Nephron (organoid): ENCODE measurements at regions not wholly inside any gene's neighbourhood (a gene's known extent, or its start where the extent isn't known, plus 50 kb on each side); places are given as distances from the start of the nearest gene placed in this dataset.

ENCODE experiments used
- H3K27ac Mint-ChIP-seq, 3 experiments: 2 replicates each; pipeline ENCODE4 v1.8.0; 2020; ENCODE audit warnings: mixed read lengths in 3 of 3, mild to moderate bottlenecking in 2 of 3, moderate library complexity in 1 of 3
- H3K27me3 Mint-ChIP-seq: 2 replicates; pipeline ENCODE4 v1.8.0; 2021; ENCODE audit warnings: low read depth, mild to moderate bottlenecking, moderate library complexity, mixed read lengths
- H3K36me3 Mint-ChIP-seq: 2 replicates; pipeline ENCODE4 v1.8.0; 2020; ENCODE audit warnings: low read depth, mixed read lengths
- H3K4me1 Mint-ChIP-seq: 2 replicates; pipeline ENCODE4 v1.8.0; 2020; ENCODE audit warnings: mixed read lengths
- H3K4me3 Mint-ChIP-seq, 3 experiments: 2 replicates each; pipeline ENCODE4 v1.8.0; 2020; ENCODE audit warnings: mild to moderate bottlenecking in 3 of 3, mixed read lengths in 3 of 3, moderate library complexity in 2 of 3
- H3K9me3 Mint-ChIP-seq: 2 replicates; pipeline ENCODE4 v1.8.0; 2020; ENCODE audit warnings: mixed read lengths
- TF ChIP-seq, protein P1 (sequence below), 3 experiments: fragments of 200-600 bp; sonication (generic); IDR thresholded peaks; one replicate each; pipeline ENCODE4 v1.5.0; 2021; ENCODE audit warnings: antibody characterized with exemption in 3 of 3; ENCODE audit not compliant: unreplicated experiment in 3 of 3

DNA sequence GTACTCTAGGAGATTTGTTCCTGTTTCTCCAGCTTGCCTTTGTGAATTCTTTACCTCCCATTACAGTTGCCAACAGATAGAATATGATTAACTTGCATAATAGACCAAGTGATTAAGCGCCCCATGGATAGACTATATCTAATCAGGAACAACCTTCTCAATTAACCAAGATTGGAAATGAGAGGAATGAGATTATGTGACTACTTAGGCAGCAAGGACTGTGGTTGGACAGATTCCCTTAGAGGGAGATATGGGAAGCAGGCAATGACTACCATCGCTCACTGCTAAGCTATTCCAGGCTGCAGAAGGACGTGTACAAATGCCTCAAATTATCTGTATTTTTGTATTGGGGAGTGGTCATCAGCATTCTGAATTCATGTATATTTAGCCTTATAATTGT, 278.1 kb upstream of the DAB2 start:
- no peaks in the 10 kb centered on the region for H3K27me3 Mint-ChIP-seq
- H3K36me3 Mint-ChIP-seq = no peaks in the 10 kb centered on the region
- no peak overlapping the region for H3K27ac Mint-ChIP-seq
- H3K9me3 Mint-ChIP-seq = no peaks in the 10 kb centered on the region
- TF ChIP-seq, protein P1, sequence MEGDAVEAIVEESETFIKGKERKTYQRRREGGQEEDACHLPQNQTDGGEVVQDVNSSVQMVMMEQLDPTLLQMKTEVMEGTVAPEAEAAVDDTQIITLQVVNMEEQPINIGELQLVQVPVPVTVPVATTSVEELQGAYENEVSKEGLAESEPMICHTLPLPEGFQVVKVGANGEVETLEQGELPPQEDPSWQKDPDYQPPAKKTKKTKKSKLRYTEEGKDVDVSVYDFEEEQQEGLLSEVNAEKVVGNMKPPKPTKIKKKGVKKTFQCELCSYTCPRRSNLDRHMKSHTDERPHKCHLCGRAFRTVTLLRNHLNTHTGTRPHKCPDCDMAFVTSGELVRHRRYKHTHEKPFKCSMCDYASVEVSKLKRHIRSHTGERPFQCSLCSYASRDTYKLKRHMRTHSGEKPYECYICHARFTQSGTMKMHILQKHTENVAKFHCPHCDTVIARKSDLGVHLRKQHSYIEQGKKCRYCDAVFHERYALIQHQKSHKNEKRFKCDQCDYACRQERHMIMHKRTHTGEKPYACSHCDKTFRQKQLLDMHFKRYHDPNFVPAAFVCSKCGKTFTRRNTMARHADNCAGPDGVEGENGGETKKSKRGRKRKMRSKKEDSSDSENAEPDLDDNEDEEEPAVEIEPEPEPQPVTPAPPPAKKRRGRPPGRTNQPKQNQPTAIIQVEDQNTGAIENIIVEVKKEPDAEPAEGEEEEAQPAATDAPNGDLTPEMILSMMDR (IDR thresholded peaks at IDR 0.05; ENCODE audit: unreplicated experiment in 3 of 3) = no peak
- no peak overlapping the region for H3K4me3 Mint-ChIP-seq
- no peaks in the 10 kb centered on the region for H3K4me1 Mint-ChIP-seq

DNA sequence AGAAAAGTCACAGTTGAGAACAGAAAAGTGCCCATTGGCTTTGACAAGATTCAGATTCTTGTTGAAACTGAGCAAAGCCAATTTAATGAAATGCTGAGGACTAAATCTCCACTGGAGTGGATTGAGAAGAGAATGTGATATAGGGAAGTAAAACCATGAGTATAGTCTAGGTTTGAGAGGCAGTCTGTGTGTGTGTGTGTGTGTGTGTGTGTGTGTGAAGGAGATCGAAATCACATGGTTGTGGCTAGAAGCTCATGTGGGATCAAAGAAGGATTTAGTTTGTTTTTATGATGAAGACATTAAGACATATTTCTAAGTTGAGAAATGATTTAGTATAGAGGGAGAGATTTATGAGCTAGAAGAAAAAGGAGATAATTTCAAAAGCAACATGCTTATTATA, 275.7 kb upstream of the DAB2 start:
- Mint-ChIP-seq H3K27me3 (no peaks in the 10 kb centered on the region), H3K36me3 (no peaks in the 10 kb centered on the region), H3K9me3 (no peaks in the 10 kb centered on the region), H3K4me1 (no peaks in the 10 kb centered on the region), H3K4me3 (no peak overlapping the region), H3K27ac (no peak overlapping the region)
- TF ChIP-seq, protein P1 (IDR thresholded peaks at IDR 0.05; ENCODE audit: unreplicated experiment in 3 of 3) = no peak

DNA sequence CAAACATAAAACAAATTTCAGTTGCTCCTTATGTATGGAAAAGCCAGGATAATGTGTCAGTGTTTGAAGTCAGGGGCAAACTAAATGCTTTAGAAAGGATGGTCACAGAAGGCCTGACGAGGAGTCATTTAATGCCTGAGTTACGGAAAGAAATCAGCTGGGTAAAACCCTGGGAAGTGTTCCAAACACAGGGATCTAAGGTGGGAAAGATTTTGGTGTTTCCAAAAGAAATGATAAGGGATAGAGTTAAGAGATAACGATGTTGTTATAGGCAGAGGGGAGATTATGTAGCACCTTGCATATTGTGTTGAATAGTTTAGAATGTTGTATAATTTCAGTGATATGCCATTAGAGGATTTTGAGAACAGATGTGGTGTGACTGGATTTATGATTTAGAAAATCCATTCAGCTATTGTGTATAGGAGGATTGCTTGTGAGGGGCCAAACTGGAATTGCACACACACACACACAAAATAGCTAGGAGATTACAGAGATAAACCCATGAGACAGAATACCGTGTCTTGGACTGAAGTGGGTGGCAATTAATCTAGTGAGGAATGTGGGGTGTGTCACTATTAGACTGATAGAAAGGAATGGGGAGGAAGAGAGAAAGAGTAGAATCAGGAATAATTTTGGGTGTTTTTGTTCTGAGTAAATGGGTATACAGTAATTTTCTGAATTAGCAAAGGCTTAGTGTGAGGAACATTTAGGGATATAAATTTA, 274.2 kb upstream of the DAB2 start:
- Mint-ChIP-seq H3K36me3 (no peaks in the 10 kb centered on the region), H3K27me3 (no peaks in the 10 kb centered on the region), H3K4me1 (no peaks in the 10 kb centered on the region), H3K27ac (no peak overlapping the region), H3K4me3 (no peak overlapping the region), H3K9me3 (no peaks in the 10 kb centered on the region)
- TF ChIP-seq, protein P1 (IDR thresholded peaks at IDR 0.05; ENCODE audit: unreplicated experiment in 3 of 3) = no peak

DNA sequence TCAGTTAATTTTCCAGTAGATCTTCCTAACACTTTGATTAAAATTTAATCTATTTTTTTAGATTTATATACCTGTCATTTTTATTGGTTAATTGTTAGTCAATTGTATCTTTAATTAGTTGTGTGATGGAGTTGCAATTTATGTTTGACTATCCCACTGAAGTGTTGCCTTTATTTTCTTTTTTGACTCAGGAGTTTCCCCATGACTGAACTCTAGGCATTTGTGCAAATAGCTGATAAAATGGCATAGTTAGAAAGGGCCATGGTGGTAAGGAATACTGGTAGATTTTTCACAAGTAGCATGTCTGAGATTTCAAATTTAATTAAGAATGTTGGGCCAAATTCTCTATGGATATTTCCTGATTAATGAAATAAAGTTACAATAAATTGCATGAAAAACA, 273.1 kb upstream of the DAB2 start:
- Mint-ChIP-seq H3K4me3 (no peak overlapping the region), H3K4me1 (no peaks in the 10 kb centered on the region), H3K9me3 (no peaks in the 10 kb centered on the region), H3K27ac (peak overlapping the region; percentile 57 to 94 (median 82)), H3K36me3 (no peaks in the 10 kb centered on the region), H3K27me3 (no peaks in the 10 kb centered on the region)
- TF ChIP-seq, protein P1 (IDR thresholded peaks at IDR 0.05; ENCODE audit: unreplicated experiment in 3 of 3) = no peak

DNA sequence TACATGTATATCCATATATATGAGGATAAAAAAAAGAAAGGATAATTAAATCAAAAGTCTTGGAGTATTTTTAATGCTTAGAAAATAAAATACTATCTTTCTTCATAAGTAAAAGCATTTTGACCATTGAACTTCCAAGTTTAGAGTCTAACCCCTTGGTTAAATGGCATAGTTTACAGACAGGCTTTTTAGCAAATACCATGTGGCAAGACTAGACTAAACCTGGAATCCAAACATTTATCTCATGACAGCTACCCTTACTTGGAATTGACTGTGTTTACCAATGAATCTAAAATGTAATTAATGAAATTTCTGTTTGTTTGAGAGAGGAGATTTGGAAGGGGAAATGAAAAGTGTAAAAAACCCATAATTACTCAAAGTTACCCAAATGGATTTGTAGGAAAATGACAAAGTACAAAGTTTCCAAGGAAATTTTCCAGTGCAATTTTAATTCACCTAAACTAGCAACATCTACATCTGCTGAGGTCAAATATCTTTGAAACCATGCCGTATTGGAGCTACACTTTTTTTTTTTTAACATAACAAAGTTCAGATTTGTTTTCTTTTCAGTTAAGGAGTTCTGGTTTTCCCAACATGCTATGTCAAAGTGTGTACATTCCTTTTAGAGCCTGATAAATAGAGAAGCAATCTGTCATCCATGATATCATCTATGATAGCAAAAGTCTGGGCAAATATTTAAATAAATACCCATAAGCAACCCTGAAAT, 272.1 kb upstream of the DAB2 start:
- no peaks in the 10 kb centered on the region for H3K36me3 Mint-ChIP-seq
- H3K27ac Mint-ChIP-seq = peak overlapping the region; percentile 57 to 94 (median 82)
- TF ChIP-seq, protein P1 (IDR thresholded peaks at IDR 0.05; ENCODE audit: unreplicated experiment in 3 of 3) = no peak
- no peaks in the 10 kb centered on the region for H3K27me3 Mint-ChIP-seq
- no peak overlapping the region for H3K4me3 Mint-ChIP-seq
- H3K9me3 Mint-ChIP-seq = no peaks in the 10 kb centered on the region
- no peaks in the 10 kb centered on the region for H3K4me1 Mint-ChIP-seq
